ENCODE measurements at regions not wholly inside any gene's neighbourhood (a gene's known extent, or its start where the extent isn't known, plus 50 kb on each side); places are given as distances from the start of the nearest gene placed in this dataset.
A peak's percentile ranks its signal among the peaks of the same experiment; 100 is the strongest.
"Not testable (repeated sequence)": the region's sequence is repeated elsewhere in the genome, so short reads cannot be mapped to it uniquely, and the experiment has no call there.

DNA sequence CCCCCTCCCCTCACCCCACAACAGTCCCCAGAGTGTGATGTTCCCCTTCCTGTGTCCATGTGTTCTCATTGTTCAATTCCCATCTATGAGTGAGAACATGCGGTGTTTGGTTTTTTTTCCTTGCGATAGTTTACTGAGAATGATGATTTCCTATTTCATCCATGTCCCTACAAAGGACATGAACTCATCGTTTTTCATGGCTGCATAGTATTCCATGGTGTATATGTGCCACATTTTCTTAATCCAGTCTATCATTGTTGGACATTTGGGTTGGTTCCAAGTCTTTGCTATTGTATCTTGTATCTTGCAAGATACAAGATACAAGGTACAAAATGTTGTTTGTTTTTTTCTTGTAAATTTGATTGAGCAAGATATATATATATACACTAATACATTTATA, 263.9 kb downstream of the GATA3 start:
- in situ Hi-C loops (cut with HindIII; ENCODE audit: low pct_unique_long_range_greater_than_20kb, low sequenced_read_pairs); DNase-seq (ENCODE audit: low read depth): not testable (repeated sequence)

DNA sequence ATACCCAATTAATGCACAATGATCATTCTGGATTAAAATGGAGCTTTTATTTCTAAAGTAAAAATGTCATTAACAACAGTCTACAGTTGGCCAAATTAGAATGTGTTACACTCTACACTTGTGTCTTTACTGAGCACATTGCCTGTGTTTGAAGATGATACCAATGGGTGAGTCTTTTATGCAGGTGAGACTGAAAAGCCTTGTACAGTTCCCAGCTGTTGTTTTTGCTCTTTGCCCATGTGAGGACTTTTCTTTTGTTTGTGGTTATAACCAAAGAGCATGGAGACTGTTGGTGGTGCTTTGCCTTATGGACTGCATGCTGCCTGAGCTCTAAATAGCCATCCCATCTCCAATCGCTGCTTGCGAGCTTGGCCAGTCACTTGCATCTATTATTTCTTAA, 264.5 kb downstream of the GATA3 start:
- in situ Hi-C loops (cut with HindIII; ENCODE audit: low pct_unique_long_range_greater_than_20kb, low sequenced_read_pairs): no loop called here
- DNase-seq (ENCODE audit: low read depth): no peak

DNA sequence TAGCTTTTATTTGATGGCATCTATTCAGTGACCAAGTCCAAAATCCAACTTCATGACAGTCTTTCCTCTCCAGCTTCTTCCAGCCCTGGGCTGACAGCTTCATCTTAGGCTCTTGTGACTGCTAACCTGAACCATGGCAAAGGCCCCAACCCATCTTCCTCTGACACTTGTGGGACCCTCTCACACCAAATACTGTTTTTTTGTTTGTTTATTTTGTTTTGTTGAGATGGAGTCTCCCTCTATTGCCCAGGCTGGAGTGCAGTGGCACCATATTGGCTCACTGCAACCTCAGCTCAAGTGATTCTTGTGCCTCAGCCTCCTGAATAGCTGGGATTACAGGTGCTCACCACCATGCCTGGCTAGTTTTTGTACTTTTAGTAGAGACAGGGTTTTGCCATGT, 265.2 kb downstream of the GATA3 start:
- in situ Hi-C loops (cut with HindIII; ENCODE audit: low pct_unique_long_range_greater_than_20kb, low sequenced_read_pairs): no loop called here
- DNase-seq (ENCODE audit: low read depth): no peak

DNA sequence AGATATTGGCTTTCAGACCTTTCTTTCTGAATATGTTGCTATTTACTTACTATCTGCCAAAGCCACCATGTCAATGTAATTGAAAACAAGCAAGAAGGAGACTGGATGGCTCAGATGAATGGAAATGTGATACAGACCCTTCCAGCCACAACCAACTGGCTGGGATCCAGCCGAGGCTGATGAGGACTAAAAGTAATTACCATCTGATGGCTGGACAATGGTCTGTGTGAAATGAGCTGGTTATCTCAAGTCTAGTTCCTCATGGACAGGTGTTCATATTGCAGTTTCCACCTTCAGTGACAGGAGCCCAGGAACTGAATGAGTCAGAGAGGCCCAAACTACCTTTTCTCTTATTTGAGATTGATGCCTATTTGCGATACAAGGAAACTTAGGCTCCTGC, 267.5 kb downstream of the GATA3 start:
- DNase-seq (ENCODE audit: low read depth): no peak
- in situ Hi-C loops (cut with HindIII; ENCODE audit: low pct_unique_long_range_greater_than_20kb, low sequenced_read_pairs): no loop called here

GRCh38 chr10:8323428-8324054, 269.1 kb downstream of the GATA3 start:
- in situ Hi-C loops (cut with HindIII; ENCODE audit: low pct_unique_long_range_greater_than_20kb, low sequenced_read_pairs): no loop called here
- no peak for DNase-seq (ENCODE audit: low read depth)

DNA sequence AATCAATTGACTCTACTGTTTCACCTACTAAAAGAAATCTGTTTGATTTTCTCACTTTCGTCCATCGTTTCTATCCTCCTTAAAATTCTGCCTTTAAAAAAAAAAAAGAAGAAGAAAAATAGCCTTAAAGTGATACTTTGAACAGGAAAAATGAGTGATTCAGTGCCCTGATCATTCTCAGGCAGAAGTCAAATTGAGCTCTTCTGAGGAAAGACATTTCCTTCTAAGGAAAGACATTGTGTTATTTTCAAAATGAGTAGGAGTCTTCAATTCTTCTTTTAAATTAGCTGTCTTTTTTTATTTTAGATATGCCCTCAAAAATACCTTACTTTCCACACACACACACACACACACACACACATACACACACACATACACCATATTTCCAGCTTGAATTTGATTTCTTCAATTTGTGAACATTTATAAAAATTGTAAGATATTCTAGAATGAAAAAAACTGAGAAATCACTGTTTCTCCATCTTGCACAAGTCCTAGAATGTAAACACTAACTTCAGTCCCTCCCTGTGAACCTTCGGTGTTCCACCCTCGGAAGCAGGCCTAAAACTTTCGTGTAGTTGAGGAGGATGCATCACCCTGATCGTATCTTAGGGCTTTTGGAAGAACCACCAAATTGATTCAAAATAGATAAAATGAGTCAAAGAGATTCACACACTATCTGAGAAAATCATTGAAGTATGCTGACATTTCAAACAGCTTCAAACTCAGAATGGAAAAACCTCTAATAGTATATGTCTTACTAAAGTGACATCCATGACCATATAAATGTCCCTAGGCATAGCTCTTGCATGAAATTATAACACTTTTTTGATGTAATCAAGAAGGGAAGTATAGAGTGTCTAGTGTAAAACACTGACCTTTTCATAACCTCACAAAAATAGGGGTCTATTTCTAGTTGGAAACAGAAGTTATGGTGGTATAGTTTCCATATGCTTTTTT, 270.8 kb downstream of the GATA3 start:
- in situ Hi-C loops (cut with HindIII; ENCODE audit: low pct_unique_long_range_greater_than_20kb, low sequenced_read_pairs): no loop called here
- DNase-seq (ENCODE audit: low read depth): no peak

DNA sequence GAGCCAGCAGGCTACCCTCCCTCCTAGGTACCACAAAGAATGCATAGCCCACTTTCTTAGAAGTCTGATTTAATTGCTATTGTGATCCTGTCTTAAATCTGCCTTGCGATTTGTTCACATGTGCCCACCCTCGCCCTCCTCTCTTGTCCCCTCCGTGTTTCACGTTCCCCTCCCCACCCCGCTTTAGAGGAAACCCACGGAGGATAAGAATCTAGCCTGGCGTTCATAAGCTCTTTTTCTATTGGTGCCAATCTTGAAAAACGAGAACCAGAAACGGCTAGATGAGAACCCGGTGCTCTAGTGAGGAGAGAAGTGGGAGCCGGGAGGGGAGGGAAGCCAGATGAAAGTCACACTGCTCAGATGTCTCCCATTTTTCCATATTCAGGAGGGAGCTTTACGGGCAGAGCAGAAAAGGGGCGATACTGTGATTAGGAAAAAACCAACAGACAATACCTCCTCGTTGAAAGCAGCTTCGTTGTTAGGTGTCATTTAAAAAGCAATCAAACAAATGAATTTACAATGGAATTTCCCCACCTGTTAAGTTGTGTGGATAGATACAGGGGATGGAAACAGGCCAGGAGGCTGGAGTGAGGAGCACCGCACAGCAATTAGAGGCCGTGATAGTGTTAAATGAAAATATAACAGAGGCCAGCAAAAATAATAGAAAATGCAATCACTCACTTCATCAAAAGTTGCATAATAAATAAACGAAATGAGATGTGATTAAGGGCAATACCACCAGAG, 272.1 kb downstream of the GATA3 start:
- in situ Hi-C loops (cut with HindIII; ENCODE audit: low pct_unique_long_range_greater_than_20kb, low sequenced_read_pairs): no loop called here
- no peak for DNase-seq (ENCODE audit: low read depth)

- in situ Hi-C loops (cut with HindIII; ENCODE audit: low pct_unique_long_range_greater_than_20kb, low sequenced_read_pairs): no loop called here
- no peak for DNase-seq (ENCODE audit: low read depth)
Observed at GRCh38 chr10:8327140-8327423, 272.6 kb downstream of the GATA3 start.

GRCh38 chr10:8331387-8331786, 276.9 kb downstream of the GATA3 start:
- in situ Hi-C loops (cut with HindIII; ENCODE audit: low pct_unique_long_range_greater_than_20kb, low sequenced_read_pairs): no loop called here

DNA sequence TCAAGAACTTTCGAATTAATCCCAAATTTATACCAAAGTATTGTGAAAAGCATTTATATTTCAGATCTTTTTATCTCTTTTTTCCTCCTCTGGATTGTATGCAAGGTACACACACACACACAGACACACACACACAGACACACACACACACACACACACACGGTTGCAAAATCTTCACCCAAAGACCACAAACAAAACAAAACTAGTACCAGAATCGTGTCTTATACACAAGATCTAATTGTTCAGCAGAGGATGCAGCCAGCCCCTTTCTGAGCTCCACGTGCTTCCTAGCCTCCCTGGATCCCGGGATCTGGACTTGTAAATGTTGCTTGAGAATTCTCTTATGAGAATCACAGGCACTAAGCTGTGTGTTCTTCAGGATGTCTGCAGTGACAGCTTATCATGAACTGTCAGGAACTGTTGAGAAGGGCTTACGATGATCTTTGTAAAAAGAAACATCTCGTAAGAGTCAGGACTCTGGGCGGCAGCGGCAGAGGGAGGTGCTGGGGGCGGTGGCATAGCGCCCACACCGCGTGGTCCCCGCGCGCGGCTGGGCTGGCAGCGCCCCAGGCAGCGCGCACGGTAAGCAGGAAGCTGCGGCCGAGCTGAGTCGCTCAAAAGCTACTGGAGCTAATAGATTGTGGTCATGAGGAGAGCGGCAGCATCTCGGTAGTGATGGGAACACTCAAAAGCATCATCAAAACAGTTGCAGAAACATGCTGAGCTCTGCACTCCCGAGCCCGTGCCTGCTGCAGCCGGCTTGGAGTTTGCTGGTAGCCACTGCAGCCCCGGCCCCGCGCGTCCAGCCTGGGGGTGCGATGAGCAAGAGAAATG, 277.6 kb downstream of the GATA3 start:
- peak; percentile 75 for DNase-seq (ENCODE audit: low read depth)
- in situ Hi-C loops (cut with HindIII; ENCODE audit: low pct_unique_long_range_greater_than_20kb, low sequenced_read_pairs): no loop called here

More at GRCh38 chr10:8331387-8331786, 276.9 kb downstream of the GATA3 start:
- DNase-seq (ENCODE audit: low read depth): no peak

DNA sequence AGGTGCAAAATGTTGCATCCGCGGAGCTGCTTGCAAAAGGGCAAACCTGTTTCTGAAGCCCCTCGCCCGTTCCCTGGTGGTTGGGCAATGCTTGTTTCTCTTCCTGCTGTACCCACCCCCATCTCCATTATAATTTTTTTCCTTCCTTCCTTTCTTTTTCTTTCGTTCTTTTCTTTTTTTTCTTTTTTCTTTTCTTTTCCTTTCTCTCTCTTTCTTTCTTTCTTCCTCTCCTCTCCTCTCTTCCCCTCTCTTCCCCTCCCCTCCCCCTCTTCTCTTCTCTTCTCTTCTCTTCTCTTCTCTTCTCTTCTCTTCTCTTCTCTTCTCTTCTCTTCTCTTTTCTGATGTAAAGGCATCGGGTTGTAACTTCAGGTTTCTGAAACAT, 278.2 kb downstream of the GATA3 start:
- in situ Hi-C loops (cut with HindIII; ENCODE audit: low pct_unique_long_range_greater_than_20kb, low sequenced_read_pairs): no loop called here
- no peak for DNase-seq (ENCODE audit: low read depth)

DNA sequence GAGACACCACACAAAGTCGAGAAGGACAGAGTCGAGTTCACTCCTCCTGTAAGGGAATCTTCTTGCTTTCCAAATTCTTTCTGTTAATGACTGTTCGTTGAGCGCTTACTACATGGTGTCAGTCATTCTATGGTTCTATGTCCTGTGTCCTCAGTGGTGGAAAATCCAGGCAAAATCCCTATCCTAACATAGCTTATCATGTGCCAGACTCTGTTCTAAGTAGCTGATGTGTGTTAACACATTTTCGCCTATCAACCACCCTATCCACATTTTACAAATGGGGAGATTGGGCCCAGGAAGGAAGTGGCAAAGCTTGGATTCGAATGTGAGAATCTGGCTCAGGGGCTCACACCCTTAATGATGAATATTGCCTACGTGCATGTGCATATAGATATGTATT, 280.1 kb downstream of the GATA3 start:
- DNase-seq (ENCODE audit: low read depth): no peak
- in situ Hi-C loops (cut with HindIII; ENCODE audit: low pct_unique_long_range_greater_than_20kb, low sequenced_read_pairs): no loop called here

GRCh38 chr10:8336629-8337331, 282.3 kb downstream of the GATA3 start:
- no peak for DNase-seq (ENCODE audit: low read depth)
- in situ Hi-C loops (cut with HindIII; ENCODE audit: low pct_unique_long_range_greater_than_20kb, low sequenced_read_pairs): no loop called here

DNA sequence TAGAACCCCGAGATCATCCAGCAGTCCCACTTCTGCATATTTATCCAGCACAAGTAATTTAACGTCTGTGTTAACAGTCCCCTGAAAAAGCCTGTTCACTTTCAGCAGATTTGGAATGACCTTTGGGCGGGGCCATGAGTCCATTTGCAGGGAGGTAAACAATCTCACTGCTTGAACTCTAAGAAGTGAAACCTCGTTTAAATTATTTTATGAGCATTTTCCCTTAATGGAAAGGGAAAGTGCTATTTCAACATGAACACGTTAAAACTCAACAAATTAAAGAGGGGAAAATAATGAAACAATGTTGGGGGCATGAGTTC, 282.8 kb downstream of the GATA3 start:
- in situ Hi-C loops (cut with HindIII; ENCODE audit: low pct_unique_long_range_greater_than_20kb, low sequenced_read_pairs): no loop called here
- DNase-seq (ENCODE audit: low read depth): no peak

DNA sequence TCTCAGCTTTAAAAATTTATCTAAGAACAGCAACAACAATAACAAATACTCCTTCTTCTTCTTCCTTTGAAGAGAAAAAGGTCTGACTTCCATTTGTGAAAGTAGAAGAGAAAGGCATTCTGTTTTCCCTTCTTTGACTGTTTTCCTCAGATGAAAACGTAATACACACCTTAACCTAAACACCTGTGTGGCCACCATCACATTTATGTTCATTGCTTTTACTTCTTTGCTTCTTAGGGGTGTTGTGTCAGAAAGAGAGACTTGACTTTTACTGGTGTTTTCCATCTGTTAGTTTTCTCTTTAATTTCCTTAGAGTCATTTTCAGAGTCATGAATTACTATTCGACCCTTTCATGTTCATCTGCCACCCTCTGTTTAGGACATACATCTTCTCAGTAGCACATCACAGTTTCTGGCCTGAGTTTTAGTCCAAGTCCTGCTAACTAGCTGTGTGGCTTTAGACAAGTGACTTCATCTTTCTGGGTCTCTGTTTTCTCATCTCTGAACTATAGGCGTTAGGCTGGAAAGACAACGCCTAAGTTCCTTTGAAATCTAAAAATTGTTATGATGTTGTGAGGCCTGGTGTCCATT, 283.8 kb downstream of the GATA3 start:
- no peak for DNase-seq (ENCODE audit: low read depth)
- in situ Hi-C loops (cut with HindIII; ENCODE audit: low pct_unique_long_range_greater_than_20kb, low sequenced_read_pairs): no loop called here

- in situ Hi-C loops (cut with HindIII; ENCODE audit: low pct_unique_long_range_greater_than_20kb, low sequenced_read_pairs): no loop called here
- no peak for DNase-seq (ENCODE audit: low read depth)
Observed at GRCh38 chr10:8344756-8345155, 290.3 kb downstream of the GATA3 start.

DNA sequence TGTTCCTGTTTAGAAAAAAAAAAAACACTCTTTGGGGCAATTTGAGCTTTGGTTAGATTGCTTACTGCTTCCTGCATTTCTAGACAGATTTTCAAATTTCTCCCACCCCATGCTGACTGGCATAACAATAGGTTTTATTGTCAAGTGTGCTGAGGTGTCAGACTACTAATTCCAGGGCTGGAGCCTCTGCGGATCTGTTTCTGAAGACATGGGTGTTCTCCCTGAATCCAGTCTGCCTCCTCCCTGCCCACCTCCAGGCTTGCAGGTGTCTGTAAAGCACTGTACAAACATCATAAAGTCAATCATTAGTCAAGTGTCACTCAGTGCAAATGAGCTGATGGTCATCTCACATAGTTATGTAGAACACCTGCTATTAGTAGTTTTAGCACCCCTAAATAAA, 292.4 kb downstream of the GATA3 start:
- DNase-seq (ENCODE audit: low read depth): no peak
- in situ Hi-C loops (cut with HindIII; ENCODE audit: low pct_unique_long_range_greater_than_20kb, low sequenced_read_pairs): no loop called here

DNA sequence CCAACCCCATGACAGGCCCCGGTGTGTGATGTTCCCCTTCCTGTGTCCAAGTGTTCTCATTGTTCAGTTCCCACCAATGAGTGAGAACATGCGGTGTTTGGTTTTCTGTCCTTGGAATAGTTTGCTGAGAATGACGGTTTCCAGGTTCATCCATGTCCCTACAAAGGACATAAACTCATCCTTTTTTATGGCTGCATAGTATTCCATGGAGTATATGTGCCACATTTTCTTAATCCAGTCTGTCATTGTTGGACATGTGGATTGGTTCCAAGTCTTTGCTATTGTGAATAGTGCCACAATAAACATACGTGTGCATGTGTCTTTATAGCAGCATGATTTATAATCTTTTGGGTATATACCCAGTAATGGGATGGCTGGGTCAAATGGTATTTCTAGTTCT, 293.1 kb downstream of the GATA3 start:
- DNase-seq (ENCODE audit: low read depth); in situ Hi-C loops (cut with HindIII; ENCODE audit: low pct_unique_long_range_greater_than_20kb, low sequenced_read_pairs): not testable (repeated sequence)

Measured in Caki2 (cell line).